Panc1 (cell line): ENCODE measurements at regions not wholly inside any gene's neighbourhood (a gene's known extent, or its start where the extent isn't known, plus 50 kb on each side); places are given as distances from the start of the nearest gene placed in this dataset.

Experiments
- ATAC-seq: fragments of 200-7000 bp; cut with Tn5 transposase; 2 replicates; pipeline ENCODE4 v1.9.1; 2020; ENCODE audit warnings: mild to moderate bottlenecking, moderate library complexity
- BruUV-seq: library from RNA; stranded (reverse); fragments of 400-500 nt; replicated peaks from 2 replicates; lab custom pipeline; 2021; lab: Mats Ljungman, UMichigan
- CTCF ChIA-PET: fragments of 300-600 bp; sonication (Branson Sonifier 250); formaldehyde crosslinking; loops from one replicate; lab custom pipeline; 2022; ENCODE audit warnings: antibody characterized with exemption; lab: Charles Lee
- POLR2A ChIA-PET: fragments of 300-600 bp; sonication (Branson Sonifier 250); formaldehyde crosslinking; loops from one replicate; lab custom pipeline; 2022; ENCODE audit warnings: antibody characterized with exemption; lab: Charles Lee
- DNase-seq: peaks from one replicate; pipeline ENCODE4 v3.0.0-alpha.2; 2010; ENCODE audit warnings: low read depth, low spot score
- H3K27ac ChIP-seq: 2 replicates; pipeline ENCODE4 v1.5.1; 2011; ENCODE audit warnings: mild to moderate bottlenecking, low read length, inconsistent platforms
- H3K27me3 ChIP-seq: fragments of 200-500 bp; sonication (Bioruptor generic); 2 replicates; pipeline ENCODE4 v1.6.0; 2014; ENCODE audit warnings: low read length, inconsistent platforms; ENCODE audit not compliant: control insufficient read depth, insufficient read depth
- H3K36me3 ChIP-seq: fragments of 200-500 bp; sonication (Bioruptor generic); 2 replicates; pipeline ENCODE4 v1.5.1; 2014; ENCODE audit warnings: inconsistent platforms, mild to moderate bottlenecking, low read length, moderate library complexity; ENCODE audit not compliant: control insufficient read depth, insufficient read depth
- H3K4me1 ChIP-seq: 2 replicates; pipeline ENCODE4 v1.5.1; 2011; ENCODE audit warnings: inconsistent platforms, mild to moderate bottlenecking, low read length, moderate library complexity; ENCODE audit not compliant: control insufficient read depth, insufficient read depth
- H3K4me3 ChIP-seq, 2 experiments: 2 replicates each; pipeline ENCODE4 v1.5.1; 2011 to 2012; ENCODE audit warnings: low read depth in 2 of 2, low read length in 2 of 2, mild to moderate bottlenecking in 2 of 2, inconsistent platforms in 1 of 2, moderate library complexity in 1 of 2
- H3K9me3 ChIP-seq: fragments of 200-500 bp; sonication (Bioruptor generic); 2 replicates; pipeline ENCODE4 v1.5.1; 2014; ENCODE audit warnings: low read depth, mild to moderate bottlenecking, inconsistent platforms, low read length, moderate library complexity; ENCODE audit not compliant: control insufficient read depth, insufficient read depth
- POLR2AphosphoS5 ChIP-seq: IDR thresholded peaks from 2 replicates; pipeline ENCODE4 v1.6.1; 2012; ENCODE audit warnings: mild to moderate bottlenecking, low read depth, low read length, moderate library complexity
- SIN3A ChIP-seq: IDR thresholded peaks from 2 replicates; pipeline ENCODE4 v1.6.1; 2012; ENCODE audit warnings: low read depth, mild to moderate bottlenecking, low read length, moderate library complexity, borderline replicate concordance; ENCODE audit not compliant: insufficient read depth
- TCF7L2 ChIP-seq: IDR thresholded peaks from 2 replicates; pipeline ENCODE4 v1.6.1; 2011; ENCODE audit warnings: mild to moderate bottlenecking, low read depth, low read length, inconsistent platforms
- in situ Hi-C: cut with HindIII; loops from 2 replicates; pipeline ENCODE4 v1.10.0; 2016; ENCODE audit warnings: low sequenced_read_pairs, low pct_unique_long_range_greater_than_20kb
- intact Hi-C: fragments of 100-400 bp; cut with micrococcal nuclease; formaldehyde crosslinking; loops from one replicate; pipeline ENCODE4 v1.10.0; 2022; ENCODE audit not compliant: unreplicated experiment
- TF ChIP-seq, protein P1 (sequence below): fragments of 450-650 bp; IDR thresholded peaks from 2 replicates; pipeline ENCODE4 v1.5.1; 2017; ENCODE audit warnings: mild to moderate bottlenecking
- TF ChIP-seq, protein P2 (sequence below), 2 experiments: IDR thresholded peaks; 2 replicates each; pipeline ENCODE4 v1.6.1; 2011 to 2012; ENCODE audit warnings: low read depth in 2 of 2, control low read depth in 1 of 2, low read length in 1 of 2, mild to moderate bottlenecking in 1 of 2, moderate library complexity in 1 of 2; ENCODE audit not compliant: insufficient read depth in 1 of 2

GRCh38 chr10:61181832-61182231 is 237.8 kb upstream of the RHOBTB1 start:
- no peak overlapping the region for H3K4me3 ChIP-seq
- ATAC-seq (no peak), DNase-seq (no peak)
- POLR2A ChIA-PET, result no interaction called here
- no peak overlapping the region for H3K27ac ChIP-seq
- BruUV-seq, result no TSS peak
- no peaks in the 10 kb centered on the region for H3K36me3 ChIP-seq
- in situ Hi-C loops (no loop called here), intact Hi-C loops (no loop called here)
- no peaks in the 10 kb centered on the region for H3K9me3 ChIP-seq
- CTCF ChIA-PET, result no interaction called here
- H3K4me1 ChIP-seq, result no peaks in the 10 kb centered on the region
- H3K27me3 ChIP-seq, result no peaks in the 10 kb centered on the region
- TF ChIP-seq TCF7L2 (no peak), POLR2AphosphoS5 (no peak)

DNA sequence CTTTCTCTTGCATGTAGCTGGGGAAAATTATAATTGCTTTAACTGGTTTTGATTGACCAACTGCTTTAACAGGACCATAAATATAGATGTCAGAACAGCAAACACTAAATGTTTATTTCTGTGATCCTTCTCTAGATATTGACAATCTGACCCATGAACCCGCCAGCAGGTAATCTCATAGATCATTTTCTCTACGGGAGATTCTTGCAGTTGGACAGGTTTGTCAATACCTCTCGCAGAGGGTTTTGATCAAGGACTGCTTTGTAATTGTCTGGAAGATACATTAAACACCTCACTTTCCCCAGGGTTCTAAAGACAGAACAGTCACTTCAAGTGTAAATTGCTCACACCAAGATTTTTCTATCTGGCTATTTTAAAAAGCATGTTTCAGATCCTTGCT is 235.8 kb upstream of the RHOBTB1 start:
- DNase-seq (no peak), ATAC-seq (no peak)
- Histone ChIP-seq H3K4me1 (no peaks in the 10 kb centered on the region), H3K4me3 (no peak overlapping the region), H3K27me3 (no peaks in the 10 kb centered on the region), H3K36me3 (no peaks in the 10 kb centered on the region), H3K9me3 (no peaks in the 10 kb centered on the region), H3K27ac (no peak overlapping the region)
- in situ Hi-C loops, result no loop called here
- intact Hi-C loops, result no loop called here
- TF ChIP-seq POLR2AphosphoS5 (no peak), SIN3A (no peak), TCF7L2 (no peak)
- TF ChIP-seq, protein P1, sequence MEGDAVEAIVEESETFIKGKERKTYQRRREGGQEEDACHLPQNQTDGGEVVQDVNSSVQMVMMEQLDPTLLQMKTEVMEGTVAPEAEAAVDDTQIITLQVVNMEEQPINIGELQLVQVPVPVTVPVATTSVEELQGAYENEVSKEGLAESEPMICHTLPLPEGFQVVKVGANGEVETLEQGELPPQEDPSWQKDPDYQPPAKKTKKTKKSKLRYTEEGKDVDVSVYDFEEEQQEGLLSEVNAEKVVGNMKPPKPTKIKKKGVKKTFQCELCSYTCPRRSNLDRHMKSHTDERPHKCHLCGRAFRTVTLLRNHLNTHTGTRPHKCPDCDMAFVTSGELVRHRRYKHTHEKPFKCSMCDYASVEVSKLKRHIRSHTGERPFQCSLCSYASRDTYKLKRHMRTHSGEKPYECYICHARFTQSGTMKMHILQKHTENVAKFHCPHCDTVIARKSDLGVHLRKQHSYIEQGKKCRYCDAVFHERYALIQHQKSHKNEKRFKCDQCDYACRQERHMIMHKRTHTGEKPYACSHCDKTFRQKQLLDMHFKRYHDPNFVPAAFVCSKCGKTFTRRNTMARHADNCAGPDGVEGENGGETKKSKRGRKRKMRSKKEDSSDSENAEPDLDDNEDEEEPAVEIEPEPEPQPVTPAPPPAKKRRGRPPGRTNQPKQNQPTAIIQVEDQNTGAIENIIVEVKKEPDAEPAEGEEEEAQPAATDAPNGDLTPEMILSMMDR, result no peak
- TF ChIP-seq, protein P2, sequence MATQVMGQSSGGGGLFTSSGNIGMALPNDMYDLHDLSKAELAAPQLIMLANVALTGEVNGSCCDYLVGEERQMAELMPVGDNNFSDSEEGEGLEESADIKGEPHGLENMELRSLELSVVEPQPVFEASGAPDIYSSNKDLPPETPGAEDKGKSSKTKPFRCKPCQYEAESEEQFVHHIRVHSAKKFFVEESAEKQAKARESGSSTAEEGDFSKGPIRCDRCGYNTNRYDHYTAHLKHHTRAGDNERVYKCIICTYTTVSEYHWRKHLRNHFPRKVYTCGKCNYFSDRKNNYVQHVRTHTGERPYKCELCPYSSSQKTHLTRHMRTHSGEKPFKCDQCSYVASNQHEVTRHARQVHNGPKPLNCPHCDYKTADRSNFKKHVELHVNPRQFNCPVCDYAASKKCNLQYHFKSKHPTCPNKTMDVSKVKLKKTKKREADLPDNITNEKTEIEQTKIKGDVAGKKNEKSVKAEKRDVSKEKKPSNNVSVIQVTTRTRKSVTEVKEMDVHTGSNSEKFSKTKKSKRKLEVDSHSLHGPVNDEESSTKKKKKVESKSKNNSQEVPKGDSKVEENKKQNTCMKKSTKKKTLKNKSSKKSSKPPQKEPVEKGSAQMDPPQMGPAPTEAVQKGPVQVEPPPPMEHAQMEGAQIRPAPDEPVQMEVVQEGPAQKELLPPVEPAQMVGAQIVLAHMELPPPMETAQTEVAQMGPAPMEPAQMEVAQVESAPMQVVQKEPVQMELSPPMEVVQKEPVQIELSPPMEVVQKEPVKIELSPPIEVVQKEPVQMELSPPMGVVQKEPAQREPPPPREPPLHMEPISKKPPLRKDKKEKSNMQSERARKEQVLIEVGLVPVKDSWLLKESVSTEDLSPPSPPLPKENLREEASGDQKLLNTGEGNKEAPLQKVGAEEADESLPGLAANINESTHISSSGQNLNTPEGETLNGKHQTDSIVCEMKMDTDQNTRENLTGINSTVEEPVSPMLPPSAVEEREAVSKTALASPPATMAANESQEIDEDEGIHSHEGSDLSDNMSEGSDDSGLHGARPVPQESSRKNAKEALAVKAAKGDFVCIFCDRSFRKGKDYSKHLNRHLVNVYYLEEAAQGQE (IDR thresholded peaks at IDR 0.05; ENCODE audit: insufficient read depth in 1 of 2, low read depth in 2 of 2, low read length in 1 of 2), result no peak
- ChIA-PET POLR2A (no interaction called here), CTCF (no interaction called here)
- BruUV-seq, result no TSS peak

GRCh38 chr10:61176424-61176823 is 232.4 kb upstream of the RHOBTB1 start:
- ChIA-PET CTCF (no interaction called here), POLR2A (no interaction called here)
- in situ Hi-C loops, result no loop called here
- H3K36me3 ChIP-seq, result no peaks in the 10 kb centered on the region
- no peak for ATAC-seq
- H3K27ac ChIP-seq, result no peak overlapping the region
- H3K27me3 ChIP-seq, result no peaks in the 10 kb centered on the region
- DNase-seq, result no peak
- H3K9me3 ChIP-seq, result no peaks in the 10 kb centered on the region
- BruUV-seq, result no TSS peak
- TF ChIP-seq SIN3A (no peak), TCF7L2 (no peak), POLR2AphosphoS5 (no peak)
- TF ChIP-seq, protein P2 (IDR thresholded peaks at IDR 0.05; ENCODE audit: insufficient read depth in 1 of 2, low read depth in 2 of 2, low read length in 1 of 2), result no peak
- TF ChIP-seq, protein P1, result no peak
- no peaks in the 10 kb centered on the region for H3K4me1 ChIP-seq
- no peak overlapping the region for H3K4me3 ChIP-seq
- intact Hi-C loops, result no loop called here
